OCI-LY7 (cell line): ENCODE measurements at regions not wholly inside any gene's neighbourhood (a gene's known extent, or its start where the extent isn't known, plus 50 kb on each side); places are given as distances from the start of the nearest gene placed in this dataset.

ENCODE experiments used
- CTCF ChIP-seq: fragments of 200-600 bp; sonication (generic); conservative IDR thresholded peaks from 2 replicates; pipeline ENCODE4 v1.5.1; 2014; ENCODE audit warnings: mild to moderate bottlenecking, antibody characterized with exemption, low read length, moderate library complexity, mixed read lengths
- EZH2phosphoT487 ChIP-seq: fragments of 200-600 bp; sonication (generic); IDR thresholded peaks from 2 replicates; pipeline ENCODE4 v1.6.1; 2018; ENCODE audit warnings: low read depth, borderline replicate concordance, mild to moderate bottlenecking, mixed run types, antibody characterized with exemption, low read length, moderate library complexity, mixed read lengths

GRCh38 chr6:17186925-17187324 lies 85.1 kb downstream of the STMND1 start:
- TF ChIP-seq CTCF (no peak), EZH2phosphoT487 (no peak)
